GM12878 (cell line): ENCODE measurements at regions not wholly inside any gene's neighbourhood (a gene's known extent, or its start where the extent isn't known, plus 50 kb on each side); places are given as distances from the start of the nearest gene placed in this dataset.
"Not testable (repeated sequence)": the region's sequence is repeated elsewhere in the genome, so short reads cannot be mapped to it uniquely, and the experiment has no call there.

Experiments
- ATAC-seq: fragments of 200-7000 bp; cut with Tn5 transposase; 3 replicates; pipeline ENCODE4 v1.9.1; 2020; ENCODE audit warnings: mild to moderate bottlenecking, moderate library complexity
- BruUV-seq: library from RNA; stranded (reverse); fragments of 400-500 nt; replicated peaks from 2 replicates; lab custom pipeline; 2021; lab: Mats Ljungman, UMichigan
- CTCF ChIA-PET: fragments of 300-600 bp; sonication (Branson Sonifier 250); formaldehyde crosslinking; extraction: SDS; loops from one replicate; lab custom pipeline; 2021; ENCODE audit warnings: inconsistent platforms; lab: Yijun Ruan, JAX
- POLR2A ChIA-PET: fragments of 350-600 bp; formaldehyde crosslinking; extraction: SDS; loops from one replicate; lab custom pipeline; 2021; ENCODE audit warnings: inconsistent platforms; lab: Charles Lee
- RAD21 ChIA-PET: fragments of 300-600 bp; sonication (Branson Sonifier 250); formaldehyde crosslinking; loops from one replicate; lab custom pipeline; 2023; ENCODE audit warnings: antibody characterized with exemption; ENCODE audit not compliant: unreplicated experiment; lab: Charles Lee
- SMC1A ChIA-PET: fragments of 300-600 bp; sonication (Branson Sonifier 250); formaldehyde crosslinking; loops from one replicate; lab custom pipeline; 2023; ENCODE audit not compliant: unreplicated experiment, uncharacterized antibody; lab: Charles Lee
- DNase-seq: peaks from one replicate; pipeline ENCODE4 v3.0.0-alpha.2; 2011; ENCODE audit warnings: low read depth, low spot score
- FAIRE-seq: peaks from 3 replicates; lab custom pipeline; 2011; peaks lifted over from hg19 to GRCh38; lab: Jason Lieb, UNC
- H2AFZ ChIP-seq: 2 replicates; pipeline ENCODE4 v1.6.0; 2011; ENCODE audit warnings: low read depth, low read length, control low read depth; ENCODE audit not compliant: control insufficient read depth
- H3K27ac ChIP-seq: 2 replicates; pipeline ENCODE4 v1.5.1; 2011; ENCODE audit warnings: control low read depth; ENCODE audit not compliant: control insufficient read depth, insufficient read depth
- H3K27me3 ChIP-seq, 2 experiments: replicated peaks in 1 of 2; 2 replicates each; pipeline versions ENCODE4 v1.6.0 to v1.6.1; 2011; ENCODE audit warnings: low read length in 1 of 2; ENCODE audit not compliant: control insufficient read depth in 2 of 2, insufficient read depth in 2 of 2
- H3K36me3 ChIP-seq, 2 experiments: 2 replicates each; pipeline ENCODE4 v1.5.1; 2011; ENCODE audit warnings: low read length in 1 of 2; ENCODE audit not compliant: control insufficient read depth in 2 of 2, insufficient read depth in 2 of 2
- H3K4me1 ChIP-seq: 2 replicates; pipeline ENCODE4 v1.6.1; 2011; ENCODE audit warnings: mild to moderate bottlenecking, low read length, moderate library complexity, mixed read lengths; ENCODE audit not compliant: control insufficient read depth, insufficient read depth
- H3K4me2 ChIP-seq: 2 replicates; pipeline ENCODE4 v1.6.0; 2011; ENCODE audit warnings: control low read depth; ENCODE audit not compliant: control insufficient read depth, insufficient read depth
- H3K4me3 ChIP-seq: fragments of 200-600 bp; sonication (generic); 2 replicates; pipeline ENCODE4 v1.5.1; 2016
- H3K79me2 ChIP-seq: 2 replicates; pipeline ENCODE4 v1.6.0; 2011; ENCODE audit warnings: low read length; ENCODE audit not compliant: control insufficient read depth, insufficient read depth
- H3K9ac ChIP-seq: 2 replicates; pipeline ENCODE4 v1.8.0; 2011; ENCODE audit warnings: low read length, control low read depth, mixed read lengths; ENCODE audit not compliant: control insufficient read depth, insufficient read depth
- H3K9me3 ChIP-seq: replicated peaks from 3 replicates; pipeline ENCODE4 v1.5.1; 2011; ENCODE audit warnings: mild to moderate bottlenecking, low read length; ENCODE audit not compliant: control insufficient read depth, insufficient read depth
- H4K20me1 ChIP-seq: 2 replicates; pipeline ENCODE4 v1.6.0; 2011; ENCODE audit not compliant: control insufficient read depth, insufficient read depth
- ASH2L ChIP-seq: fragments of 300-600, 200-600 bp; sonication (generic); IDR thresholded peaks from 2 replicates; pipeline ENCODE4 v1.6.1; 2017; ENCODE audit warnings: low read depth, mild to moderate bottlenecking, borderline replicate concordance
- DPF2 ChIP-seq: fragments of 450-650 bp; IDR thresholded peaks from 2 replicates; pipeline ENCODE4 v1.6.1; 2017; ENCODE audit warnings: mild to moderate bottlenecking
- GATAD2B ChIP-seq: fragments of 450-650 bp; conservative IDR thresholded peaks from 2 replicates; pipeline ENCODE4 v1.6.1; 2017; ENCODE audit warnings: low read depth, mild to moderate bottlenecking, moderate library complexity
- JUNB ChIP-seq: IDR thresholded peaks from 2 replicates; pipeline ENCODE4 v1.6.1; 2016; ENCODE audit warnings: antibody characterized with exemption, mild to moderate bottlenecking
- MLLT1 ChIP-seq: fragments of 450-650 bp; IDR thresholded peaks from 2 replicates; pipeline ENCODE4 v1.6.1; 2016; ENCODE audit warnings: mild to moderate bottlenecking
- NR2C2 ChIP-seq: IDR thresholded peaks from 2 replicates; pipeline ENCODE4 v1.6.1; 2011; ENCODE audit warnings: borderline replicate concordance, low read depth; ENCODE audit not compliant: control insufficient read depth, insufficient read length
- PAX5 ChIP-seq: IDR thresholded peaks from 2 replicates; pipeline ENCODE4 v1.6.1; 2011; ENCODE audit warnings: low read depth, low read length, borderline replicate concordance
- SIN3A ChIP-seq: IDR thresholded peaks from 2 replicates; pipeline ENCODE4 v1.6.1; 2012; ENCODE audit warnings: low read depth, low read length, improper control_type of control experiment
- SP1 ChIP-seq: IDR thresholded peaks from one replicate; pipeline ENCODE4 v1.6.1; 2011; ENCODE audit warnings: low read depth, low read length
- TAF1 ChIP-seq: IDR thresholded peaks from 2 replicates; pipeline ENCODE4 v1.6.1; 2011; ENCODE audit warnings: mild to moderate bottlenecking, low read depth, low read length, borderline replicate concordance
- ZNF24 ChIP-seq: fragments of 450-650 bp; IDR thresholded peaks from 2 replicates; pipeline ENCODE4 v1.6.1; 2017; ENCODE audit warnings: antibody characterized with exemption, mild to moderate bottlenecking
- WGBS: methylation state at CpG from one replicate; pipeline ENCODE4 v1.1.6; 2016; ENCODE audit warnings: low lambda C conversion rate; ENCODE audit not compliant: insufficient replicate concordance, insufficient coverage; ENCODE audit errors: missing lambda C conversion rate; 5-methylcytosine and 5-hydroxymethylcytosine counted together
- in situ Hi-C: fragments of 300-500 bp; cut with MboI; formaldehyde crosslinking; loops from 9 replicates; pipeline ENCODE4 v1.14.3; 2018; ENCODE audit warnings: mixed read lengths
- intact Hi-C: fragments of 100-400 bp; cut with micrococcal nuclease; formaldehyde crosslinking; loops from one replicate; pipeline ENCODE4 v1.14.2; 2022; ENCODE audit not compliant: unreplicated experiment
- TF ChIP-seq, protein P1 (sequence below): fragments of 450-650 bp; IDR thresholded peaks from 2 replicates; pipeline ENCODE4 v1.6.1; 2014; ENCODE audit warnings: mild to moderate bottlenecking

GRCh38 chr4:116275006-116275405, 810.4 kb downstream of the TRAM1L1 start:
- ChIA-PET SMC1A (no interaction called here), CTCF (no interaction called here)
- intact Hi-C loops: no loop called here

GRCh38 chr4:116272336-116272735, 813.0 kb downstream of the TRAM1L1 start:
- DNase-seq (no peak), ATAC-seq (no peak), FAIRE-seq (no peak)
- Histone ChIP-seq H3K4me1 (no peaks in the 10 kb centered on the region), H4K20me1 (no peaks in the 10 kb centered on the region), H3K4me2 (no peak overlapping the region), H3K27me3 (no peaks in the 10 kb centered on the region), H3K4me3 (no peak overlapping the region), H3K79me2 (no peaks in the 10 kb centered on the region), H2AFZ (no peak overlapping the region), H3K27ac (no peak overlapping the region), H3K36me3 (no peaks in the 10 kb centered on the region), H3K9ac (no peak overlapping the region), H3K9me3 (no peaks in the 10 kb centered on the region)
- ChIA-PET RAD21 (no interaction called here), CTCF (no interaction called here), SMC1A (no interaction called here), POLR2A (no interaction called here)
- in situ Hi-C loops: no loop called here
- no TSS peak for BruUV-seq
- WGBS: 0% methylated on average over 1 of the region's 1 CpG
- intact Hi-C loops: no loop called here
- TF ChIP-seq MLLT1: no peak

More at GRCh38 chr4:116275006-116275405, 810.4 kb downstream of the TRAM1L1 start:
- RAD21 ChIA-PET: no interaction called here
- POLR2A ChIA-PET: no interaction called here
- H3K9me3 ChIP-seq: no peaks in the 10 kb centered on the region
- no peaks in the 10 kb centered on the region for H3K27me3 ChIP-seq
- no peak overlapping the region for H3K4me3 ChIP-seq
- BruUV-seq: no TSS peak
- H3K27ac ChIP-seq: no peak overlapping the region
- no peak overlapping the region for H3K4me2 ChIP-seq
- no peaks in the 10 kb centered on the region for H3K4me1 ChIP-seq
- WGBS: 0% methylated on average over 2 of the region's 2 CpGs
- in situ Hi-C loops: no loop called here
- no peak for DNase-seq
- no peak overlapping the region for H2AFZ ChIP-seq
- no peak for FAIRE-seq
- no peaks in the 10 kb centered on the region for H3K79me2 ChIP-seq
- H3K36me3 ChIP-seq: no peaks in the 10 kb centered on the region
- no peak for TF ChIP-seq SP1
- TF ChIP-seq DPF2: no peak
- TF ChIP-seq NR2C2: no peak
- no peak for TF ChIP-seq ZNF24
- TF ChIP-seq PAX5: no peak
- TF ChIP-seq ASH2L: no peak
- no peak for TF ChIP-seq SIN3A
- TF ChIP-seq, protein P1, sequence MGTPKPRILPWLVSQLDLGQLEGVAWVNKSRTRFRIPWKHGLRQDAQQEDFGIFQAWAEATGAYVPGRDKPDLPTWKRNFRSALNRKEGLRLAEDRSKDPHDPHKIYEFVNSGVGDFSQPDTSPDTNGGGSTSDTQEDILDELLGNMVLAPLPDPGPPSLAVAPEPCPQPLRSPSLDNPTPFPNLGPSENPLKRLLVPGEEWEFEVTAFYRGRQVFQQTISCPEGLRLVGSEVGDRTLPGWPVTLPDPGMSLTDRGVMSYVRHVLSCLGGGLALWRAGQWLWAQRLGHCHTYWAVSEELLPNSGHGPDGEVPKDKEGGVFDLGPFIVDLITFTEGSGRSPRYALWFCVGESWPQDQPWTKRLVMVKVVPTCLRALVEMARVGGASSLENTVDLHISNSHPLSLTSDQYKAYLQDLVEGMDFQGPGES: no peak
- no peak for TF ChIP-seq TAF1
- no peak for TF ChIP-seq JUNB
- TF ChIP-seq GATAD2B: no peak
- no peak for ATAC-seq
- no peaks in the 10 kb centered on the region for H4K20me1 ChIP-seq
- H3K9ac ChIP-seq: no peak overlapping the region

DNA sequence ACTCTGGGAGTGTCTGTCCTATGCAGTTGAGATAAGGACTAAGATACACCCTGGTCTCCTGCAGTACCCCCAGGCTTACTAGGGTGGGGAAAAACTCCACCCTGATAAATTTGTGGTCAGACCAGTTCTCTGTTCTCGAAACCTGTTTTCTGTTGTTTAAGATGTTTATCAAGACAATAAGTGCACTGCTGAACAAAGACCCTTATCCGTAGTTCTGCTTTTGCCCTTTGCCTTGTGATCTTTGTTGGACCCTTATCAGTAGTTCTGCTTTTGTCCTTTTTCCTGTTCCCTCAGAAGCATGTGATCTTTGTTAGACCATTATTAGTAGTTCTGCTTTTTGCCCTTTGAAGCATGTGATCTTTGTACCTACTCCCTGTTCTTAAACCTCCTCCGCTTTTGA, 824.4 kb downstream of the TRAM1L1 start:
- POLR2A ChIA-PET, BruUV-seq, RAD21 ChIA-PET, intact Hi-C loops, H3K27ac ChIP-seq, CTCF ChIA-PET, H3K4me3 ChIP-seq, SMC1A ChIA-PET, DNase-seq, H3K36me3 ChIP-seq, H3K4me2 ChIP-seq, H3K9ac ChIP-seq, H3K27me3 ChIP-seq, H4K20me1 ChIP-seq, ATAC-seq, H3K79me2 ChIP-seq, H3K4me1 ChIP-seq, H3K9me3 ChIP-seq, H2AFZ ChIP-seq, in situ Hi-C loops, FAIRE-seq: not testable (repeated sequence)
- 49% methylated on average over 3 of the region's 3 CpGs for WGBS
